ENCODE measurements at regions not wholly inside any gene's neighbourhood (a gene's known extent, or its start where the extent isn't known, plus 50 kb on each side); places are given as distances from the start of the nearest gene placed in this dataset.
"Not testable (repeated sequence)": the region's sequence is repeated elsewhere in the genome, so short reads cannot be mapped to it uniquely, and the experiment has no call there.

DNA sequence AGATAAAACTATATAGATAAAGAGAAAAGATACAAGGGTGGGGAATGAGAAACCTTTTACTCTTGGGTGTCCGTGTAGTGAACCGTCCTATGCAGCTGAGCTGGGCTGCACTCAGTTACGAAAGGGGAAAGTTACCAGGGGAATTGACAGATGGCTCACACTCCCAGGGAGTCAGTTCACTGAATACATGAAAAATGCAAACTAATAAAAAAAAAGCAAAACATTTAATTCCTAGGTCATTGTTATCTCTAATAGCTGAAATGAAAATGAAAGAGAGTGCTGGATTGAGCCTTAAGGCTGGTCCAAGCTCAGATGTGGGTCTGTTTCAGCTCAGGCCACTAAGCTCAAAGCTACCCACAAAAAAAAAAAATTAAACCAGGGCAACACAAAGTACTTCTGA, 138.0 kb downstream of the THBS2 start:
- DNase-seq: no peak
- H3K36me3 ChIP-seq: no peaks in the 10 kb centered on the region
- TF ChIP-seq, protein P1, sequence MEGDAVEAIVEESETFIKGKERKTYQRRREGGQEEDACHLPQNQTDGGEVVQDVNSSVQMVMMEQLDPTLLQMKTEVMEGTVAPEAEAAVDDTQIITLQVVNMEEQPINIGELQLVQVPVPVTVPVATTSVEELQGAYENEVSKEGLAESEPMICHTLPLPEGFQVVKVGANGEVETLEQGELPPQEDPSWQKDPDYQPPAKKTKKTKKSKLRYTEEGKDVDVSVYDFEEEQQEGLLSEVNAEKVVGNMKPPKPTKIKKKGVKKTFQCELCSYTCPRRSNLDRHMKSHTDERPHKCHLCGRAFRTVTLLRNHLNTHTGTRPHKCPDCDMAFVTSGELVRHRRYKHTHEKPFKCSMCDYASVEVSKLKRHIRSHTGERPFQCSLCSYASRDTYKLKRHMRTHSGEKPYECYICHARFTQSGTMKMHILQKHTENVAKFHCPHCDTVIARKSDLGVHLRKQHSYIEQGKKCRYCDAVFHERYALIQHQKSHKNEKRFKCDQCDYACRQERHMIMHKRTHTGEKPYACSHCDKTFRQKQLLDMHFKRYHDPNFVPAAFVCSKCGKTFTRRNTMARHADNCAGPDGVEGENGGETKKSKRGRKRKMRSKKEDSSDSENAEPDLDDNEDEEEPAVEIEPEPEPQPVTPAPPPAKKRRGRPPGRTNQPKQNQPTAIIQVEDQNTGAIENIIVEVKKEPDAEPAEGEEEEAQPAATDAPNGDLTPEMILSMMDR (IDR thresholded peaks at IDR 0.05): no peak
- intact Hi-C loops (cut with DNase I): no loop called here
- H3K4me1 ChIP-seq: no peaks in the 10 kb centered on the region
- H3K27ac ChIP-seq: no peak overlapping the region
- no peak overlapping the region for H3K4me3 ChIP-seq
- no peaks in the 10 kb centered on the region for H3K27me3 ChIP-seq
- H3K9me3 ChIP-seq: no peaks in the 10 kb centered on the region
- H3K9ac ChIP-seq (ENCODE audit: low read depth in 2 of 2, low read length in 2 of 2): no peak overlapping the region

DNA sequence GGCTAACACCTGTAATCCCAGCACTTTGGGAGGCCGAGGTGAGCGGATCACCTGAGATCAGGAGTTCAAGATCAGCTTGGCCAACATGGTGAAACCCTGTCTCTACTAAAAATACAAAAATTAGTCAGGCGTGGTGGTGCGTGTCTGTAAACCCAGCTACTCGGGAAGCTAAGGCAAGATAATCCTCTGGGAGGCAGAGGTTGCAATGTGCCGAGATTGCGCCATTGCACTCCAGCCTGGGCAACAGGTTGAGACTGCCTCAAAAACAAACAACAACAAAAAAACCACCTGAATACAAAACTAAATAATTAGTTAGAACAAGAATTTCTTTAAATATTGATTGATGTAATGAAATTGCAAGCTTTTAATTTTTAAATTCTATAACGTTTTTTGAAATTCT, 139.0 kb downstream of the THBS2 start:
- H3K27me3 ChIP-seq; H3K9me3 ChIP-seq; H3K36me3 ChIP-seq; H3K4me3 ChIP-seq; H3K9ac ChIP-seq (ENCODE audit: low read depth in 2 of 2, low read length in 2 of 2); H3K27ac ChIP-seq; H3K4me1 ChIP-seq; DNase-seq; intact Hi-C loops (cut with DNase I): not testable (repeated sequence)

DNA sequence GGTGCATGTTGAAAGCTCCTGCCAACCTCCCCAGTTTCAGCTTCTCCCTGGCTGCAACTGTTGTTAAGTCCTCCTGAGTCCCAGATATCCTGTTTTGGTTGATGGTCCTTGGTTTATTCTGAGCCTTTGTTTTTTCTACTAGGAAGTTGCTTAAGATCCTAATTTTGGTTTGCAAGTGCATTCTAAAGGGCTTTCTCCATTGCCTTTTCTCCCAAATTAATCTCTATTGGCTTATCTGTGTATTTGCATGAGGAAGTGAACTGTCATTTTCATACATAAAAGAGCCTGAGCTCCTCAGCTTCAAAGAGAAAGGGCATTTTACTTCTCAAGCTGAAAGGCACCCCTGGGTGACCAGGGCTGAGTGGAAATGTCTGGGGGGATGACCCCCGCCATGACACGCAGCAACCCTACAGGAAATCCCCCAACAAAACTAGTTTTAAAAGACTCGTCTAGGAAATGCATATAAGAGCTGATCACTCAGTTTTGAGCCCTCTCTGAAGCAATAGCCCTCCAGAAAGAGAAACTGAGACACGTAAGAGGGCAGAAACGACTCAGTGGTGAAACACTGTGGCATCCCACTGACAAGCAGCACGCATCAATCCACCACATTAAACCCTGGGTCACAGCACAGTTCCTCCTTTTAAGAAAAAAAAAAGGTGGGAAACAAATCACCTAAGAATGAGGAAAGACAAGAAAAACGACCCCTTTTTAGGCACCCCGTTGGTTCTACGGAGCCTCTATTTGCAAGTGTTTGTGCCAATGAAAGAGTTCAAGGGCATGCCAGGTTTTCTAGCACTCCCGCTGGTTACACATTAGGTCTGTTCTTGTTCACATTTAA, 140.9 kb downstream of the THBS2 start:
- no peaks in the 10 kb centered on the region for H3K4me1 ChIP-seq
- no peaks in the 10 kb centered on the region for H3K27me3 ChIP-seq
- no peak overlapping the region for H3K4me3 ChIP-seq
- TF ChIP-seq, protein P1 (IDR thresholded peaks at IDR 0.05): no peak
- no peaks in the 10 kb centered on the region for H3K36me3 ChIP-seq
- no peak overlapping the region for H3K27ac ChIP-seq
- intact Hi-C loops (cut with DNase I): no loop called here
- no peak for DNase-seq
- H3K9me3 ChIP-seq: no peaks in the 10 kb centered on the region
- H3K9ac ChIP-seq (ENCODE audit: low read depth in 2 of 2, low read length in 2 of 2): no peak overlapping the region

DNA sequence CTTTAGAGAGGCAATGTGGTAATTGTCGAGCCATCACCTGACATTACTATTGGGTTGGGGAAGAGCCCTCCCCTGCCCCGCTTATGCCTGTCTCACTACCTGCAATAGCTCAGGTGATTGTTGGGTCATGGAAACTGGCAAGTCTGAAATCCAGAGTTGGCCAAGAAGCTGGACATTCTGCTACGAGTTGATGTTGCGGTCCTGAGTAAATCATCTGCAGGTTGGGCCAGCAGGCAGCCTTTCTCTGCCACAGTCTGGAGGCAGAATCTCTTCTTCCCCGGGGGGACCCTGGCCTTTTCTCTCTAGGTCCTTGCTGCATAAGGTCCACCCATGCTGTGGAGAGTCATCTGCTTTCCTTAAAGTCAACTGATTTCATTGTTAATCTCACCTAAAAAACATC, 142.4 kb downstream of the THBS2 start:
- no peak overlapping the region for H3K4me3 ChIP-seq
- intact Hi-C loops (cut with DNase I): no loop called here
- no peaks in the 10 kb centered on the region for H3K27me3 ChIP-seq
- H3K4me1 ChIP-seq: no peaks in the 10 kb centered on the region
- TF ChIP-seq, protein P1 (IDR thresholded peaks at IDR 0.05): no peak
- no peaks in the 10 kb centered on the region for H3K9me3 ChIP-seq
- no peak overlapping the region for H3K9ac ChIP-seq (ENCODE audit: low read depth in 2 of 2, low read length in 2 of 2)
- H3K27ac ChIP-seq: no peak overlapping the region
- DNase-seq: no peak
- no peaks in the 10 kb centered on the region for H3K36me3 ChIP-seq

DNA sequence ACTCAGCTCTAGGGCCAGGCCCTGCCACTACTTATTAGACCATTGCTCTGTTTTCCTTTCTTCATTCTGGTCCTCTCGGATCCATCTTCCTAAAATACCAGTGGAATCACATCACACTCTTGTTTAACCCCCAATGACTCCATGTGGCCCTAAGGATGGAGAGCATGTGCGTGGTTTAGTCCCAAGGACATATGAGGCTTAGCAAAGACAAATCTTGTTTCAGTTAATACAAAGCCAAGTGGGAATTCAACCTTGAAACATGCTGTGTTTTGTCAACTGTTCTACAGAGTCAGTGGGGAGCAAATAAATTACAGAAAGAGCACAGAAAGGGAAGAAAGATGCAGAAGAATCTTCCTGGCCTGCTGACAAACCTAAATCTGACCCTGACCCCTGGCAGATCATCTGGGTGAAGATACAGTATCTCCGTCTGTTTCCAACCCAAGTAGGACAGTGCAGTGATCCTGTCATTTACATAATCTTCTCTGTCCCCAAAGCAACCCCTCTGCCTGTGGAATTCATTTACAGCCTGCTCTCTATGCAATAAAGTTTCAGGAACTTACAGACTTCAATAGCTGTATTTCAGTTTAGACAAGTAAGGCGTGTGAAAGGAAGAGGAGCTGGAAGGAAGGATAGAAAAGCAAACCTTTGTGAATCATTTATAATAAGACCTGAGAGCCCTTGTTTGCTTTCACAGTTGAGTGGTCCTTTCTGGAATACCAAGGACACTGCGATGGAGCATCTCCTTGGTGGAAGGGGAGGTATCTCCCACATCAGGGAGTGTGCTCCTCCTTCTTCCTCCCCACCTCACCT, 144.0 kb downstream of the THBS2 start:
- Histone ChIP-seq H3K36me3 (no peaks in the 10 kb centered on the region), H3K27ac (no peak overlapping the region), H3K9me3 (no peaks in the 10 kb centered on the region), H3K4me3 (no peak overlapping the region), H3K4me1 (no peaks in the 10 kb centered on the region), H3K27me3 (no peaks in the 10 kb centered on the region), H3K9ac (ENCODE audit: low read depth in 2 of 2, low read length in 2 of 2) (no peak overlapping the region)
- intact Hi-C loops (cut with DNase I): no loop called here
- TF ChIP-seq, protein P1 (IDR thresholded peaks at IDR 0.05): no peak
- DNase-seq: no peak

DNA sequence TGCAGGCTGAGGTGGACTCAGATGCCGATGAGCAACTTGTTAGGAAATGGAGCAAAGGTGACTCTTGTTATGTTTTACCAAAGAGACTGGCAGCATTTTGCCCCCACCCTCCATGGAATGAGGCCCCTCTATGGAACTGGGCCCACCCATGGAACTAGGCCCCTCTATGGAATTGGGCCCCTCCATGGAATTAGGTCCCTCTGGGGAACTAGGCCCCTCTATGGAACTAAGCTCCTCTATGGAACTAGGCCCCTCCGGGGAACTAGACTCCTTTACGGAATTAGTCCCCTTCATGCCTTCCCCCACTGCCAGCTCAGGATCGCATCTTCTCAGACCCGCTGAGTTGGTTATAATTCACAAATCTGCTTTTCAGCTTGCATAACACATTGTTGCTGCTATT, 144.9 kb downstream of the THBS2 start:
- intact Hi-C loops (cut with DNase I): no loop called here
- no peaks in the 10 kb centered on the region for H3K9me3 ChIP-seq
- no peaks in the 10 kb centered on the region for H3K27me3 ChIP-seq
- H3K9ac ChIP-seq (ENCODE audit: low read depth in 2 of 2, low read length in 2 of 2): no peak overlapping the region
- no peaks in the 10 kb centered on the region for H3K4me1 ChIP-seq
- no peaks in the 10 kb centered on the region for H3K36me3 ChIP-seq
- no peak overlapping the region for H3K27ac ChIP-seq
- TF ChIP-seq, protein P1 (IDR thresholded peaks at IDR 0.05): no peak
- no peak overlapping the region for H3K4me3 ChIP-seq
- DNase-seq: no peak
